GM19025 (cell line): ENCODE measurements at regions not wholly inside any gene's neighbourhood (a gene's known extent, or its start where the extent isn't known, plus 50 kb on each side); places are given as distances from the start of the nearest gene placed in this dataset.

Experiments used
- ATAC-seq: cut with Tn5 transposase; IDR thresholded peaks from one replicate; pipeline ENCODE4 v1.9.1; 2021; ENCODE audit warnings: mild to moderate bottlenecking, low read depth, moderate library complexity; ENCODE audit not compliant: unreplicated experiment

- ATAC-seq, result no peak
These were observed 122.9 kb downstream of the DMRTA2 start for GRCh38 chr1:50300297-50300696.

GRCh38 chr1:50295566-50295965 lies 127.7 kb downstream of the DMRTA2 start:
- no peak for ATAC-seq

GRCh38 chr1:50292276-50292675 lies 131.0 kb downstream of the DMRTA2 start:
- ATAC-seq, result no peak

GRCh38 chr1:50289495-50289894 lies 133.7 kb downstream of the DMRTA2 start:
- ATAC-seq, result peak; percentile 55

- no peak for ATAC-seq
These were observed 137.2 kb downstream of the DMRTA2 start for GRCh38 chr1:50285994-50286393.

GRCh38 chr1:50279622-50280330 lies 143.5 kb downstream of the DMRTA2 start:
- ATAC-seq, result no peak

- no peak for ATAC-seq
These were observed 144.3 kb downstream of the DMRTA2 start for GRCh38 chr1:50278961-50279360.

GRCh38 chr1:50278410-50278809 lies 144.8 kb downstream of the DMRTA2 start:
- ATAC-seq, result no peak

- ATAC-seq, result no peak
These were observed 147.7 kb downstream of the DMRTA2 start for GRCh38 chr1:50275566-50275965.

GRCh38 chr1:50272912-50273311 lies 150.3 kb downstream of the DMRTA2 start:
- ATAC-seq, result no peak

- ATAC-seq, result no peak
These were observed 151.2 kb downstream of the DMRTA2 start for GRCh38 chr1:50271968-50272578.

GRCh38 chr1:50271337-50271736 lies 151.9 kb downstream of the DMRTA2 start:
- ATAC-seq, result no peak

- no peak for ATAC-seq
These were observed 152.3 kb downstream of the DMRTA2 start for GRCh38 chr1:50270926-50271325.

- ATAC-seq, result no peak
These were observed 155.2 kb downstream of the DMRTA2 start for GRCh38 chr1:50268049-50268448.

- no peak for ATAC-seq
These were observed 156.7 kb downstream of the DMRTA2 start for GRCh38 chr1:50266509-50266908.

- no peak for ATAC-seq
These were observed 157.1 kb downstream of the ELAVL4 start for GRCh38 chr1:50265790-50266314.

- ATAC-seq, result no peak
These were observed 155.9 kb downstream of the ELAVL4 start for GRCh38 chr1:50264590-50264989.

GRCh38 chr1:50262436-50262835 lies 153.7 kb downstream of the ELAVL4 start:
- ATAC-seq, result no peak

- ATAC-seq, result no peak
These were observed 153.2 kb downstream of the ELAVL4 start for GRCh38 chr1:50261951-50262350.

- ATAC-seq, result no peak
These were observed 149.4 kb downstream of the ELAVL4 start for GRCh38 chr1:50257940-50258685.

- no peak for ATAC-seq
These were observed 148.3 kb downstream of the ELAVL4 start for GRCh38 chr1:50257029-50257428.
